K562 (cell line): ENCODE measurements at regions not wholly inside any gene's neighbourhood (a gene's known extent, or its start where the extent isn't known, plus 50 kb on each side); places are given as distances from the start of the nearest gene placed in this dataset.

ENCODE experiments used
- CBFB ChIP-seq: sonication (generic); formaldehyde crosslinking; IDR thresholded peaks from 2 replicates; pipeline ENCODE4 v1.4.0; 2020; ENCODE audit warnings: mild to moderate bottlenecking, missing genetic modification reagents
- EGR1 ChIP-seq: fragments of 450-650 bp; conservative IDR thresholded peaks from 2 replicates; pipeline ENCODE4 v1.6.1; 2017; ENCODE audit warnings: mild to moderate bottlenecking
- POLR2A ChIP-seq: fragments of 450-650 bp; conservative IDR thresholded peaks from 2 replicates; pipeline ENCODE4 v1.6.1; 2016
- RB1 ChIP-seq: fragments of 450-650 bp; IDR thresholded peaks from 2 replicates; pipeline ENCODE4 v1.6.1; 2017; ENCODE audit warnings: low read depth, mild to moderate bottlenecking
- TEAD4 ChIP-seq, 2 experiments: sonication (generic) in 1 of 2; formaldehyde crosslinking in 1 of 2; IDR thresholded peaks; 2 replicates each; pipeline versions ENCODE4 v1.6.1 to v1.8.0; 2012 to 2022; ENCODE audit warnings: borderline replicate concordance in 1 of 2, inconsistent platforms in 1 of 2, low read length in 1 of 2, mild to moderate bottlenecking in 1 of 2, missing genetic modification reagents in 1 of 2
- U2AF2 ChIP-seq: fragments of 200-400 bp; formaldehyde crosslinking; optimal IDR thresholded peaks from 2 replicates; pipeline ENCODE3; 2017; ENCODE audit warnings: low read depth, mild to moderate bottlenecking, low read length
- ZNF263 ChIP-seq: sonication (generic); formaldehyde crosslinking; IDR thresholded peaks from 2 replicates; pipeline ENCODE4 v1.8.0; 2022; ENCODE audit warnings: mild to moderate bottlenecking, missing genetic modification reagents, borderline replicate concordance
- ZNF778 ChIP-seq: fragments of 450-650 bp; formaldehyde crosslinking; IDR thresholded peaks from 2 replicates; pipeline ENCODE4 v1.4.0; 2020; ENCODE audit warnings: mild to moderate bottlenecking, moderate library complexity
- TF ChIP-seq, protein P1 (sequence below): fragments of 250-450 bp; sonication (Bioruptor Pico); IDR thresholded peaks from 2 replicates; pipeline ENCODE4 v1.8.0; 2021; ENCODE audit warnings: borderline replicate concordance, mild to moderate bottlenecking, moderate library complexity; ENCODE audit not compliant: poor library complexity, severe bottlenecking
- TF ChIP-seq, protein P2 (sequence below), 3 experiments: IDR thresholded peaks in 2 of 3; conservative IDR thresholded peaks in 1 of 3; 2 replicates each; pipeline ENCODE4 v1.5.1; 2011 to 2012; ENCODE audit warnings: low read length in 3 of 3, mild to moderate bottlenecking in 3 of 3, control low read depth in 2 of 3, improper control_type of control experiment in 1 of 3, inconsistent platforms in 1 of 3, low read depth in 1 of 3, mixed read lengths in 1 of 3, moderate library complexity in 1 of 3; ENCODE audit not compliant: insufficient read depth in 2 of 3

DNA sequence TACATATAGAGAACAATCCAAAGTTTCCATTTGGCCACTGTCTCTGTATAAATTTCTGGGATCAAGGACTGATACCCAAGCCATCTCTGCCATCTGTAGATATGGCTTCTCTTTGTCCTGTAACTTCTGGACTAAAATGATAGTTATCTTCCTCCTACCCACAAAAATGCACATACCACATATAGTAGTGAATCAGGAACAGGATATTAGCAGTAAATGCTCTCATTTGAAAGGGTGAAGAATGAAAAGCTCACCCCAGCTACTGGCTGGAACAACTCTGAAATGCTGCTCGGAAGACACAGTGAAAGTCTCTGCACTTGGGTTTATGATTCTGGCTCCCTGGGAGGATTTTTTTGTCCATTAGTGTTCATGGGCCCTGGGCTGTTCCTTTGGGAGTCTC is 856.4 kb upstream of the LRRC4C start:
- TF ChIP-seq POLR2A, result no peak
- TF ChIP-seq, protein P1, sequence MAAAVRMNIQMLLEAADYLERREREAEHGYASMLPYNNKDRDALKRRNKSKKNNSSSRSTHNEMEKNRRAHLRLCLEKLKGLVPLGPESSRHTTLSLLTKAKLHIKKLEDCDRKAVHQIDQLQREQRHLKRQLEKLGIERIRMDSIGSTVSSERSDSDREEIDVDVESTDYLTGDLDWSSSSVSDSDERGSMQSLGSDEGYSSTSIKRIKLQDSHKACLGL, result no peak
- TF ChIP-seq RB1, result no peak
- no peak for TF ChIP-seq ZNF778 (CRISPR knock-in tag)
- no peak for TF ChIP-seq TEAD4 (IDR thresholded peaks at IDR 0.05; ENCODE audit: low read length)
- TF ChIP-seq TEAD4 (CRISPR knock-in tag; IDR thresholded peaks at IDR 0.05; ENCODE audit: borderline replicate concordance), result no peak
- TF ChIP-seq CBFB (CRISPR knock-in tag), result no peak
- TF ChIP-seq, protein P2, sequence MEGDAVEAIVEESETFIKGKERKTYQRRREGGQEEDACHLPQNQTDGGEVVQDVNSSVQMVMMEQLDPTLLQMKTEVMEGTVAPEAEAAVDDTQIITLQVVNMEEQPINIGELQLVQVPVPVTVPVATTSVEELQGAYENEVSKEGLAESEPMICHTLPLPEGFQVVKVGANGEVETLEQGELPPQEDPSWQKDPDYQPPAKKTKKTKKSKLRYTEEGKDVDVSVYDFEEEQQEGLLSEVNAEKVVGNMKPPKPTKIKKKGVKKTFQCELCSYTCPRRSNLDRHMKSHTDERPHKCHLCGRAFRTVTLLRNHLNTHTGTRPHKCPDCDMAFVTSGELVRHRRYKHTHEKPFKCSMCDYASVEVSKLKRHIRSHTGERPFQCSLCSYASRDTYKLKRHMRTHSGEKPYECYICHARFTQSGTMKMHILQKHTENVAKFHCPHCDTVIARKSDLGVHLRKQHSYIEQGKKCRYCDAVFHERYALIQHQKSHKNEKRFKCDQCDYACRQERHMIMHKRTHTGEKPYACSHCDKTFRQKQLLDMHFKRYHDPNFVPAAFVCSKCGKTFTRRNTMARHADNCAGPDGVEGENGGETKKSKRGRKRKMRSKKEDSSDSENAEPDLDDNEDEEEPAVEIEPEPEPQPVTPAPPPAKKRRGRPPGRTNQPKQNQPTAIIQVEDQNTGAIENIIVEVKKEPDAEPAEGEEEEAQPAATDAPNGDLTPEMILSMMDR (IDR thresholded peaks at IDR 0.05 in 2 of 3, conservative IDR thresholded peaks at IDR 0.05 in 1 of 3; ENCODE audit: insufficient read depth in 2 of 3, low read depth in 1 of 3, low read length in 3 of 3), result no peak
- TF ChIP-seq U2AF2, result no peak
- TF ChIP-seq EGR1, result no peak
- TF ChIP-seq ZNF263 (CRISPR knock-in tag), result no peak
